PC-3 (cell line): ENCODE measurements at regions not wholly inside any gene's neighbourhood (a gene's known extent, or its start where the extent isn't known, plus 50 kb on each side); places are given as distances from the start of the nearest gene placed in this dataset.

Experiments used
- EZH2 ChIP-seq: fragments of 300-600 bp; sonication (generic); IDR thresholded peaks from one replicate; pipeline ENCODE4 v1.6.1; 2017; ENCODE audit warnings: antibody characterized with exemption, mild to moderate bottlenecking, low read length; ENCODE audit not compliant: unreplicated experiment
- TF ChIP-seq, protein P1 (sequence below): fragments of 300-600 bp; sonication (generic); conservative IDR thresholded peaks from 2 replicates; pipeline ENCODE4 v1.5.1; 2017; ENCODE audit warnings: antibody characterized with exemption, low read depth, mild to moderate bottlenecking, low read length

DNA sequence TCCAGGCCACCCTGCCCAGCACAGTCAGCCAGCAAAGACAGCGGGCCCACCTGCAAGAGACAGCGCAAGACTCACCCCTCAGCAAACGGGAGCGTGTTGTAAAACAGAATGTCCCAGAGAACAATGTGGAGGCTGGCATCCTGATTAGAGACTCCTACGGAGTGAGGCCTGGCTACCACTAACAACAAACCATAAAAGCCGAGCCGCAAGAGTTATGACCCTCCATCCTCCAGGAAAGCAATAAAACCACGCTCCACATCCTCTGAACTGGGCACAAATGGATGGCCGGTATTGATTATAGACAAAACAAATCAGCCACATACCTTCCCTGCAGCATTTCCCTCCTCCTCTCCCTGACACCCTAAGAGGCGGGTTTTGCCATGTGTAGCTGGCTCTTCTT, 75.8 kb upstream of the LIPC start:
- TF ChIP-seq, protein P1, sequence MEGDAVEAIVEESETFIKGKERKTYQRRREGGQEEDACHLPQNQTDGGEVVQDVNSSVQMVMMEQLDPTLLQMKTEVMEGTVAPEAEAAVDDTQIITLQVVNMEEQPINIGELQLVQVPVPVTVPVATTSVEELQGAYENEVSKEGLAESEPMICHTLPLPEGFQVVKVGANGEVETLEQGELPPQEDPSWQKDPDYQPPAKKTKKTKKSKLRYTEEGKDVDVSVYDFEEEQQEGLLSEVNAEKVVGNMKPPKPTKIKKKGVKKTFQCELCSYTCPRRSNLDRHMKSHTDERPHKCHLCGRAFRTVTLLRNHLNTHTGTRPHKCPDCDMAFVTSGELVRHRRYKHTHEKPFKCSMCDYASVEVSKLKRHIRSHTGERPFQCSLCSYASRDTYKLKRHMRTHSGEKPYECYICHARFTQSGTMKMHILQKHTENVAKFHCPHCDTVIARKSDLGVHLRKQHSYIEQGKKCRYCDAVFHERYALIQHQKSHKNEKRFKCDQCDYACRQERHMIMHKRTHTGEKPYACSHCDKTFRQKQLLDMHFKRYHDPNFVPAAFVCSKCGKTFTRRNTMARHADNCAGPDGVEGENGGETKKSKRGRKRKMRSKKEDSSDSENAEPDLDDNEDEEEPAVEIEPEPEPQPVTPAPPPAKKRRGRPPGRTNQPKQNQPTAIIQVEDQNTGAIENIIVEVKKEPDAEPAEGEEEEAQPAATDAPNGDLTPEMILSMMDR = no peak
- no peak for TF ChIP-seq EZH2
